Ascending aorta (tissue), 2 donors: ENCODE measurements at regions not wholly inside any gene's neighbourhood (a gene's known extent, or its start where the extent isn't known, plus 50 kb on each side); places are given as distances from the start of the nearest gene placed in this dataset.

Experiments used
- DNase-seq, 2 donors: peaks; one replicate each; pipeline ENCODE4 v3.0.0-alpha.2; 2019; ENCODE audit warnings: low spot score in 2 of 2
- H3K27ac ChIP-seq, 2 donors: fragments of 200-600 bp; sonication (generic); one replicate each; pipeline ENCODE4 v1.5.1; 2016 to 2017; ENCODE audit warnings: mild to moderate bottlenecking in 1 of 2
- H3K27me3 ChIP-seq: fragments of 200-600 bp; sonication (generic); one replicate; pipeline ENCODE4 v1.5.1; 2017
- H3K36me3 ChIP-seq, 2 donors: fragments of 200-600 bp; sonication (generic); one replicate each; pipeline ENCODE4 v1.5.1; 2016
- H3K4me1 ChIP-seq, 2 donors: fragments of 200-600 bp; sonication (generic); one replicate each; pipeline ENCODE4 v1.5.1; 2016 to 2017; ENCODE audit warnings: mild to moderate bottlenecking in 1 of 2
- H3K4me3 ChIP-seq, 2 donors: fragments of 200-600 bp; sonication (generic); one replicate each; pipeline ENCODE4 v1.5.1; 2016 to 2017; ENCODE audit warnings: mild to moderate bottlenecking in 1 of 2
- H3K9me3 ChIP-seq, 2 donors: fragments of 200-600 bp; sonication (generic); one replicate each; pipeline ENCODE4 v1.5.1; 2016
- CTCF ChIP-seq, 3 experiments: fragments of 200-600 bp in 2 of 3; fragments of 450-650 bp in 1 of 3; sonication (generic) in 2 of 3; IDR thresholded peaks; one replicate each; pipeline ENCODE4 v1.5.1; 2016 to 2019; ENCODE audit warnings: antibody characterized with exemption in 3 of 3, mild to moderate bottlenecking in 1 of 3, moderate library complexity in 1 of 3
- intact Hi-C: fragments of 100-400 bp; cut with DNase I; formaldehyde crosslinking; loops from one replicate; pipeline ENCODE4 v1.15.1; 2023

GRCh38 chr1:217011097-217011496 is 287.9 kb upstream of the ESRRG start:
- intact Hi-C loops = no loop called here
- TF ChIP-seq CTCF (IDR thresholded peaks at IDR 0.05) = no peak
- DNase-seq = no peak

GRCh38 chr1:217010253-217010652 is 287.0 kb upstream of the ESRRG start:
- no peaks in the 10 kb centered on the region for H3K27me3 ChIP-seq
- H3K4me1 ChIP-seq = no peaks in the 10 kb centered on the region
- H3K4me3 ChIP-seq = no peak overlapping the region
- intact Hi-C loops = no loop called here
- no peak for DNase-seq
- H3K27ac ChIP-seq = no peak overlapping the region
- no peak for TF ChIP-seq CTCF (IDR thresholded peaks at IDR 0.05)
- no peaks in the 10 kb centered on the region for H3K9me3 ChIP-seq
- no peaks in the 10 kb centered on the region for H3K36me3 ChIP-seq

More at GRCh38 chr1:217011097-217011496, 287.9 kb upstream of the ESRRG start:
- Histone ChIP-seq H3K27ac (no peak overlapping the region), H3K9me3 (no peaks in the 10 kb centered on the region), H3K27me3 (no peaks in the 10 kb centered on the region), H3K4me3 (no peak overlapping the region), H3K4me1 (no peaks in the 10 kb centered on the region), H3K36me3 (no peaks in the 10 kb centered on the region)

GRCh38 chr1:217009376-217009775 is 286.1 kb upstream of the ESRRG start:
- H3K27me3 ChIP-seq = no peaks in the 10 kb centered on the region
- no peaks in the 10 kb centered on the region for H3K36me3 ChIP-seq
- H3K27ac ChIP-seq = no peak overlapping the region
- no peak for TF ChIP-seq CTCF (IDR thresholded peaks at IDR 0.05)
- no peaks in the 10 kb centered on the region for H3K9me3 ChIP-seq
- intact Hi-C loops = no loop called here
- H3K4me1 ChIP-seq = no peaks in the 10 kb centered on the region
- no peak overlapping the region for H3K4me3 ChIP-seq
- DNase-seq = no peak

- Histone ChIP-seq H3K27ac (no peak overlapping the region), H3K9me3 (no peaks in the 10 kb centered on the region), H3K4me1 (no peaks in the 10 kb centered on the region), H3K4me3 (no peak overlapping the region), H3K27me3 (no peaks in the 10 kb centered on the region), H3K36me3 (no peaks in the 10 kb centered on the region)
- no peak for TF ChIP-seq CTCF (IDR thresholded peaks at IDR 0.05)
- intact Hi-C loops = no loop called here
- no peak for DNase-seq
Observed at GRCh38 chr1:217004776-217005436, 281.7 kb upstream of the ESRRG start.

GRCh38 chr1:217003355-217003754 is 280.1 kb upstream of the ESRRG start:
- Histone ChIP-seq H3K27ac (no peak overlapping the region), H3K9me3 (no peaks in the 10 kb centered on the region), H3K36me3 (no peaks in the 10 kb centered on the region), H3K4me1 (no peaks in the 10 kb centered on the region), H3K27me3 (no peaks in the 10 kb centered on the region), H3K4me3 (no peak overlapping the region)
- TF ChIP-seq CTCF (IDR thresholded peaks at IDR 0.05) = no peak
- DNase-seq = no peak
- intact Hi-C loops = no loop called here

GRCh38 chr1:216997831-216998230 is 274.6 kb upstream of the ESRRG start:
- TF ChIP-seq CTCF (IDR thresholded peaks at IDR 0.05) = no peak
- H3K27ac ChIP-seq = no peak overlapping the region
- H3K4me3 ChIP-seq = no peak overlapping the region
- intact Hi-C loops = no loop called here
- no peak for DNase-seq
- H3K4me1 ChIP-seq = no peaks in the 10 kb centered on the region
- no peaks in the 10 kb centered on the region for H3K27me3 ChIP-seq
- H3K36me3 ChIP-seq = no peaks in the 10 kb centered on the region
- no peaks in the 10 kb centered on the region for H3K9me3 ChIP-seq
